Endothelial cell (in vitro differentiated cells): ENCODE measurements at regions not wholly inside any gene's neighbourhood (a gene's known extent, or its start where the extent isn't known, plus 50 kb on each side); places are given as distances from the start of the nearest gene placed in this dataset.

Experiments
- DNase-seq: peaks from one replicate; pipeline ENCODE4 v3.0.0; 2021; ENCODE audit warnings: low spot score
- H3K27ac Mint-ChIP-seq: one replicate; pipeline ENCODE4 v1.8.0; 2021; ENCODE audit warnings: mixed read lengths, inconsistent platforms; ENCODE audit not compliant: unreplicated experiment
- H3K27me3 Mint-ChIP-seq: one replicate; pipeline ENCODE4 v1.8.0; 2021; ENCODE audit warnings: mild to moderate bottlenecking, moderate library complexity, mixed read lengths, inconsistent platforms; ENCODE audit not compliant: unreplicated experiment
- H3K36me3 Mint-ChIP-seq: one replicate; pipeline ENCODE4 v1.8.0; 2021; ENCODE audit warnings: mild to moderate bottlenecking, low read depth, mixed read lengths, inconsistent platforms; ENCODE audit not compliant: unreplicated experiment
- H3K4me1 Mint-ChIP-seq: one replicate; pipeline ENCODE4 v1.8.0; 2021; ENCODE audit warnings: mild to moderate bottlenecking, mixed read lengths, inconsistent platforms; ENCODE audit not compliant: unreplicated experiment
- H3K4me3 Mint-ChIP-seq: one replicate; pipeline ENCODE4 v1.8.0; 2021; ENCODE audit warnings: mild to moderate bottlenecking, mixed read lengths, inconsistent platforms; ENCODE audit not compliant: unreplicated experiment
- H3K9me3 Mint-ChIP-seq: one replicate; pipeline ENCODE4 v1.8.0; 2021; ENCODE audit warnings: mixed read lengths, inconsistent platforms; ENCODE audit not compliant: unreplicated experiment
- TF ChIP-seq, protein P1 (sequence below): fragments of 200-600 bp; sonication (generic); IDR thresholded peaks from one replicate; pipeline ENCODE4 v1.5.0; 2021; ENCODE audit warnings: antibody characterized with exemption; ENCODE audit not compliant: unreplicated experiment

DNA sequence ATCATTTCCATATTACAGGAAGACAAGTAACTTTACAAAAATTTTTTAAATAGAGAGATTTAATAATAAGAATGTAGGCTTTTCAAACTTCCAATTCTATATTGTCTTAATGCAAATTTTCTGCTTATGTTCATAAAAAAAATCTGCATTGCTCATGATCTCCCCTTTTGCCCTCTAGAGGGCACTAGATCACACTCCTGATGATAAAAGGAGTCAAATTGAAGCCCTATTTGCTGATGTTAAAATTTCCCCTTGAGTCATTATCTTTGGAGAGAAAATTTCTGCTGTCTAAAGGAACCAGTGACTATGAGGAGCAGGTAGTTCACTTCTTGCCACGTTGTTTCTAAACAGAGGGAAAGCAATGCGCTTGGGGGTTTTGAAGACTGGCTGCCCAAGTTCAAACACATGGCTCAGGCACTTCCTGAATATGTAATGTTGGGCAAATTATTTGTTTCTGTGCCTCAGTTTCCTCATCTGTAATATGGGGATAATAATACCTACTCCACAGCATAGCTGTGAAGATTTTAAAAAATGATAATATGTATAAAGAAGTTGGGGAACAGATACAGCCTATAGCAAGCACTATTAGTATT is 874.2 kb downstream of the TFAP2A start:
- Mint-ChIP-seq H3K9me3 (no peaks in the 10 kb centered on the region), H3K4me3 (no peak overlapping the region), H3K4me1 (no peaks in the 10 kb centered on the region), H3K36me3 (no peaks in the 10 kb centered on the region), H3K27ac (no peak overlapping the region), H3K27me3 (no peaks in the 10 kb centered on the region)
- DNase-seq = peak; percentile 9
- TF ChIP-seq, protein P1, sequence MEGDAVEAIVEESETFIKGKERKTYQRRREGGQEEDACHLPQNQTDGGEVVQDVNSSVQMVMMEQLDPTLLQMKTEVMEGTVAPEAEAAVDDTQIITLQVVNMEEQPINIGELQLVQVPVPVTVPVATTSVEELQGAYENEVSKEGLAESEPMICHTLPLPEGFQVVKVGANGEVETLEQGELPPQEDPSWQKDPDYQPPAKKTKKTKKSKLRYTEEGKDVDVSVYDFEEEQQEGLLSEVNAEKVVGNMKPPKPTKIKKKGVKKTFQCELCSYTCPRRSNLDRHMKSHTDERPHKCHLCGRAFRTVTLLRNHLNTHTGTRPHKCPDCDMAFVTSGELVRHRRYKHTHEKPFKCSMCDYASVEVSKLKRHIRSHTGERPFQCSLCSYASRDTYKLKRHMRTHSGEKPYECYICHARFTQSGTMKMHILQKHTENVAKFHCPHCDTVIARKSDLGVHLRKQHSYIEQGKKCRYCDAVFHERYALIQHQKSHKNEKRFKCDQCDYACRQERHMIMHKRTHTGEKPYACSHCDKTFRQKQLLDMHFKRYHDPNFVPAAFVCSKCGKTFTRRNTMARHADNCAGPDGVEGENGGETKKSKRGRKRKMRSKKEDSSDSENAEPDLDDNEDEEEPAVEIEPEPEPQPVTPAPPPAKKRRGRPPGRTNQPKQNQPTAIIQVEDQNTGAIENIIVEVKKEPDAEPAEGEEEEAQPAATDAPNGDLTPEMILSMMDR = peak; percentile 62

DNA sequence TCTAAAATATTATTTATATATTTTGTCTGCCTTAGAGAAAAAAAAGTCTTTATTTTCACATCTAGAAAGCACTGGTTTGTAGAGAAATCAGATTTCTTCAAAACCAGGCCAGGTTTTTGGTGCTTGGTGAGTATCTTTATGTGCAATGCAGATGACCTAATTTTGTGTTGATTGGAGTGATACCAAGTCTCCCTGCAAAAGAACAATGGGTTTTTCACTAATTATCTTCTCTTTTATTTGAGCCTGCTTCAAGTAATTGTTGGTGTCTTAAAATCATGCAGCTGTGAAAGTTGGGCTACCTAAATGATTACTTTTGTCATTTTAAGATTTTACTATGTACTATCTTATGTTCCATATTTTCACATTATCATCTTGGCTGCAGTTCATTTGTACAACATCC is 874.7 kb downstream of the TFAP2A start:
- TF ChIP-seq, protein P1 = no peak
- H3K27ac Mint-ChIP-seq = no peak overlapping the region
- H3K4me1 Mint-ChIP-seq = no peaks in the 10 kb centered on the region
- DNase-seq = no peak
- no peak overlapping the region for H3K4me3 Mint-ChIP-seq
- H3K36me3 Mint-ChIP-seq = no peaks in the 10 kb centered on the region
- no peaks in the 10 kb centered on the region for H3K9me3 Mint-ChIP-seq
- H3K27me3 Mint-ChIP-seq = no peaks in the 10 kb centered on the region

DNA sequence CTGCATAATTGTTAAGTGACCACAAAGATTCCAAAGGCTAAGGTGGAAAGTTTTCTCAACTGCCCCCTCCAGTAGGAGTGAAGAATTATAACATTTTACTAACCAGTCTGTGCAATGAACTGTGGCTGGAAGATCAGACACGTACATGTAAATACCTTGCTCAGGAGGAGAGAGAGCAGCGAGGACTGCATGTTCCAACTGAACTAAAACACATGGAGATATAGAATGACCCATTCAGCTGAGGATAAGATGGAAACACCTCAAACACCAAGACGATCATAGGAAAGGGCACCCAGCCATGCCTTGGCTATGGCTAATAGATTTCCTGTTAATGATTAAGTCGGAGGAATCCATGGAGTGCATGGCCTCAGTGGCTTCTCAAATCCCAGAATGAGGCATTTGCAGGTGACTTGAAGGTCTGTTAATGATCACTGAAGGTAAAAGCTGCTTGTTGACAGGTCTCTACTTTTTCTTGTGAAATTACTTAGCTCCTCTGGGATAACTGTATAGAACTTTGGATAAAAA is 875.6 kb downstream of the TFAP2A start:
- Mint-ChIP-seq H3K27ac (no peak overlapping the region), H3K36me3 (no peaks in the 10 kb centered on the region), H3K27me3 (no peaks in the 10 kb centered on the region), H3K4me3 (no peak overlapping the region), H3K9me3 (no peaks in the 10 kb centered on the region), H3K4me1 (no peaks in the 10 kb centered on the region)
- TF ChIP-seq, protein P1 = no peak
- DNase-seq = no peak

DNA sequence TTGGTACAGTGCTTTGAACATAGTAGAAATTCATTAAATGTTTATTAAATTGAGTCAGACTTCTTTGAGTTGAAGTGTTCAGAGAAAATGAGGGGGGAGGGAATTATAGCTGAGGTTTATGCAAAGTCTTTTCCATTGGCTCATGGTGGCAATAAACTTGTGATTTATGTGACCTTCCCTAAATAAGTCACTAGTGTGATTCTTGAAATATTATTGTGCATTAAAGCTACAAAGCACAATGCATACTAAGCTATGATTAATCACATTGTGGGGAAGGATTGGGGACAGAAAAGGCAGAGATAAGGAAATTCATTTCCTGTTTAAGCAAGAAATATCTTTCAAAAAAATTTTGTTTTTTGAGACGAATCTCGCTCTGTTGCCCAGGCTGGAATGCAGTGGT is 877.5 kb downstream of the TFAP2A start:
- H3K36me3 Mint-ChIP-seq = no peaks in the 10 kb centered on the region
- H3K27me3 Mint-ChIP-seq = no peaks in the 10 kb centered on the region
- TF ChIP-seq, protein P1 = no peak
- no peak for DNase-seq
- no peak overlapping the region for H3K27ac Mint-ChIP-seq
- no peaks in the 10 kb centered on the region for H3K9me3 Mint-ChIP-seq
- no peak overlapping the region for H3K4me3 Mint-ChIP-seq
- H3K4me1 Mint-ChIP-seq = no peaks in the 10 kb centered on the region

DNA sequence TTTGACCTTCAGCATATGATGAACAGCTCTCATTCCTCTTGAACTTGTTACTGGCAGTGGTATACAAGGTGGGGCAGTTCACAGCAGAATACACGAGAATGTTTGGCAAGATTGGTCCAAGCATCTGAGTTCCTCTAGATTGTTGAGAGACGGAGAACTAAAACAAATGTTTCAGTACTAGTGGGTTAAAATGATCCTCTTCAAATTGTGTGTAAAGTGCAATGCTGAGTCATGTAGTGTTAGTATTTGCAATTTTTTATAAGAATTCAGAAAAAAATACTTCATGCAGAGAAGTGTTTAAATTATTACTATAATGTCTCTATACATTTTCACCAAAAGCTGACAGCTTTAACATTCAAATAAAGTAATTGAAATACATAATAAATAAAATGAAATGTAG is 879.8 kb downstream of the TFAP2A start:
- no peak overlapping the region for H3K4me3 Mint-ChIP-seq
- H3K4me1 Mint-ChIP-seq = no peaks in the 10 kb centered on the region
- no peaks in the 10 kb centered on the region for H3K36me3 Mint-ChIP-seq

More for the DNA sequence above, 879.8 kb downstream of the TFAP2A start:
- TF ChIP-seq, protein P1 = no peak
- no peak for DNase-seq
- Mint-ChIP-seq H3K27me3 (no peaks in the 10 kb centered on the region), H3K27ac (no peak overlapping the region), H3K9me3 (no peaks in the 10 kb centered on the region)
